ENCODE measurements at regions not wholly inside any gene's neighbourhood (a gene's known extent, or its start where the extent isn't known, plus 50 kb on each side); places are given as distances from the start of the nearest gene placed in this dataset. TPM values are rescaled to one million over a fixed set of nuclear protein-coding genes. Genes with fewer than 3 reads are reported as not detected.
A peak's percentile ranks its signal among the peaks of the same experiment; 100 is the strongest.
"Not testable (repeated sequence)": the region's sequence is repeated elsewhere in the genome, so short reads cannot be mapped to it uniquely, and the experiment has no call there.

DNA sequence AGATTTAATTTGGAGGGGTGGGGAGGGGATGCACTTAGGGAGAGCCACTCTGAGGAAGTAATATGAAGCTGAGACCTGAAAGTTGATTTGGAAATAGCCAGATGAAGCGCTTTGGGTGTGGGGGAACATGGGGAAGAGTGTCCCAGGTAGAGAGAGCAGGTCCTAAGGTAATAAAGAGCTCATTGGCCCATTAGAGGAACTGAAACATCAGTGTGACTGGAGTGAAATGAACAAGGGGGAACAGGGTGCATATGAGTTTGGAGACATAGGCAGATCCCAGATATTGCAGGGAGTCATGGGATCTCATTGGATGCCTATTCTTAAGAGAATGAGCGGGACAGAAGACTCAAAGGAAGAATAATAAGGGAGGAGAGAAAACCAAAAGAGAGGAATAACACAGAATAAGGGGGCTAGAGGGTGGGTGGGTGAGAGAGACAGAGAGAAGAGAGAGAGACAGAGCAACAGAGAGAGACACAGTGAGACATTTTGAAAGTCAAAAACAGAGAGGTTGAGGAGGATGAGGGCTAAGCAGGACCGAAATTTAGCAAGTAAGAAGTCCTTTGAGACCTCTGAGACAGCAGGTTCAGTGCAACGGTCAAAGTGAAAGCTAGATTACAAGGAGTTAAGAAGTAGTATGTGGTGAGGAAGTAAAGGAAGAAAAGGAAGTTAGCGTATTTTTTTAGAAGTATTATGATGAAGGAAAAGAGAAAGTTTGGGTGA, 54.1 kb upstream of the NOTCH2NLA start:
- H3K9ac ChIP-seq (ENCODE audit: insufficient read depth, low read length, poor library complexity, severe bottlenecking); DNase-seq; H3K4me3 Mint-ChIP-seq; H3K27ac Mint-ChIP-seq; H3K9me3 Mint-ChIP-seq; H3K4me3 ChIP-seq (replicated peaks in 1 of 3; ENCODE audit: low read depth in 2 of 3, low read length in 3 of 3); H2AFZ ChIP-seq (ENCODE audit: insufficient read depth, low read depth, low read length, poor library complexity, severe bottlenecking); intact Hi-C loops (cut with micrococcal nuclease); H4K20me1 ChIP-seq (ENCODE audit: insufficient read depth, low read length); H3K27me3 Mint-ChIP-seq (ENCODE audit: low read depth in 3 of 3); H3K4me1 ChIP-seq (ENCODE audit: control insufficient read depth in 1 of 2, insufficient read depth in 2 of 2, low read length in 2 of 2); H3K4me2 ChIP-seq (replicated peaks; ENCODE audit: extremely low read depth, low read length, poor library complexity, severe bottlenecking); H3K27me3 ChIP-seq (ENCODE audit: control insufficient read depth in 2 of 2, insufficient read depth in 2 of 2, low read length in 2 of 2); H3K9me3 ChIP-seq (replicated peaks in 1 of 2; ENCODE audit: control insufficient read depth in 1 of 2, insufficient read depth in 1 of 2, low read length in 2 of 2); H3K27ac ChIP-seq (ENCODE audit: low read depth in 1 of 2, low read length in 2 of 2); H3K79me2 ChIP-seq (ENCODE audit: insufficient read depth, low read length); H3K36me3 ChIP-seq (replicated peaks in 1 of 2; ENCODE audit: control insufficient read depth in 1 of 2, insufficient read depth in 2 of 2, low read length in 2 of 2); H3K36me3 Mint-ChIP-seq; H3K4me1 Mint-ChIP-seq: not testable (repeated sequence)
- no CpG with 5 or more reads among the region's 5 CpGs for WGBS (ENCODE audit: insufficient coverage)

DNA sequence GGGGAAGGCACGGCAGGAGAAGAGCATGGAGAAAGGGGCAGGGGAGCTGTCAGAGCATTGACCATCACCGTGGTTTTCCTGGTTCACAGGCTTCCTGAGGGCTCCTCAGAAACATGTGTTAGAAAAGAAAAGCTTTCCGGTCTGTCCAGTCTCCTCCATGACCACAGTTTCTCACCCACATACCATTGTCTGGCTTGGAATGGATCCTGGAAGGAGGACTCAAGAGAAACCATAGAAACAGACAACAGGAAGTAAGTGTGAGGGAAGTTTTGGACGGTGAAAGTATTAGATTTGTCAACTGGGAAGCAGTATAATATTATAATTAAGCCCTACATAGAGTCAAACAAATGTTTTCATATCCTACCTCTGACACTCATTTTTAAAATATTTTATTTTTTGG, 52.7 kb upstream of the NOTCH2NLA start:
- DNase-seq; H3K27me3 ChIP-seq (ENCODE audit: control insufficient read depth in 2 of 2, insufficient read depth in 2 of 2, low read length in 2 of 2); H3K4me3 ChIP-seq (replicated peaks in 1 of 3; ENCODE audit: low read depth in 2 of 3, low read length in 3 of 3); H3K79me2 ChIP-seq (ENCODE audit: insufficient read depth, low read length); H3K27ac ChIP-seq (ENCODE audit: low read depth in 1 of 2, low read length in 2 of 2); H3K9me3 ChIP-seq (replicated peaks in 1 of 2; ENCODE audit: control insufficient read depth in 1 of 2, insufficient read depth in 1 of 2, low read length in 2 of 2); H3K4me3 Mint-ChIP-seq; H3K4me1 Mint-ChIP-seq; H2AFZ ChIP-seq (ENCODE audit: insufficient read depth, low read depth, low read length, poor library complexity, severe bottlenecking); H3K36me3 ChIP-seq (replicated peaks in 1 of 2; ENCODE audit: control insufficient read depth in 1 of 2, insufficient read depth in 2 of 2, low read length in 2 of 2); H3K27me3 Mint-ChIP-seq (ENCODE audit: low read depth in 3 of 3); H3K9me3 Mint-ChIP-seq; H3K4me2 ChIP-seq (replicated peaks; ENCODE audit: extremely low read depth, low read length, poor library complexity, severe bottlenecking); H3K4me1 ChIP-seq (ENCODE audit: control insufficient read depth in 1 of 2, insufficient read depth in 2 of 2, low read length in 2 of 2); H3K27ac Mint-ChIP-seq; H4K20me1 ChIP-seq (ENCODE audit: insufficient read depth, low read length); H3K9ac ChIP-seq (ENCODE audit: insufficient read depth, low read length, poor library complexity, severe bottlenecking); H3K36me3 Mint-ChIP-seq; intact Hi-C loops (cut with micrococcal nuclease): not testable (repeated sequence)
- no CpG with 5 or more reads among the region's 4 CpGs for WGBS (ENCODE audit: insufficient coverage)

DNA sequence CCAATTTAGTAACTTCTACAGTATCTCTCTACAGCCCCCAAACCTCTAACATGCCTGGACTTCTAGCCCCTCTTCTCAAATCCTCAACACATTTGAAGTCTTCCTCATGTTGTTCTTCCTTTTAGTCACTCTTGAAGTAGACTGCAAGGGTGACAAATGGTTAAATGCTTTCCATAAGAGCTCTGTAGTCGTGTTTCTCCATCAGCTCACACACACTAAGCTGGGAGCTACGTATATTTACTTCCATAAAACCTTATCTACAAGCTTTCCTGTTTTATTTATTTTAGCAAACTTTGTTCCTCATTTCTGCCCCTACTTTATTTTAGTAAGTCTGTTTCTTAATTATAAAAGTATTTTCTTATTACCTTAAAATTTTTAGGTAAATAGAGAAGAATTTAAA, 49.9 kb upstream of the NOTCH2NLA start:
- H3K4me3 ChIP-seq (replicated peaks in 1 of 3; ENCODE audit: low read depth in 2 of 3, low read length in 3 of 3); H3K27ac Mint-ChIP-seq; H3K79me2 ChIP-seq (ENCODE audit: insufficient read depth, low read length); H3K9me3 ChIP-seq (replicated peaks in 1 of 2; ENCODE audit: control insufficient read depth in 1 of 2, insufficient read depth in 1 of 2, low read length in 2 of 2); H4K20me1 ChIP-seq (ENCODE audit: insufficient read depth, low read length); DNase-seq; intact Hi-C loops (cut with micrococcal nuclease); H3K27me3 Mint-ChIP-seq (ENCODE audit: low read depth in 3 of 3); H3K4me2 ChIP-seq (replicated peaks; ENCODE audit: extremely low read depth, low read length, poor library complexity, severe bottlenecking); H2AFZ ChIP-seq (ENCODE audit: insufficient read depth, low read depth, low read length, poor library complexity, severe bottlenecking); H3K27ac ChIP-seq (ENCODE audit: low read depth in 1 of 2, low read length in 2 of 2); H3K4me1 ChIP-seq (ENCODE audit: control insufficient read depth in 1 of 2, insufficient read depth in 2 of 2, low read length in 2 of 2); H3K9ac ChIP-seq (ENCODE audit: insufficient read depth, low read length, poor library complexity, severe bottlenecking); H3K36me3 Mint-ChIP-seq; H3K27me3 ChIP-seq (ENCODE audit: control insufficient read depth in 2 of 2, insufficient read depth in 2 of 2, low read length in 2 of 2); H3K9me3 Mint-ChIP-seq; H3K36me3 ChIP-seq (replicated peaks in 1 of 2; ENCODE audit: control insufficient read depth in 1 of 2, insufficient read depth in 2 of 2, low read length in 2 of 2); H3K4me1 Mint-ChIP-seq; H3K4me3 Mint-ChIP-seq: not testable (repeated sequence)
- WGBS (ENCODE audit: insufficient coverage), result no CpG with 5 or more reads among the region's 2 CpGs

Small RNAs in the stretch of these regions (small RNA-seq; reads per million reads assigned to genes)
- gene RF00003 (ENCODE audit: insufficient read length, low read depth) (103 reads per million, percentile 96 among the genes with 10 or more reads in this experiment), gene RF00619 (ENCODE audit: insufficient read length, low read depth) (not detected), gene RNA5SP536 (ENCODE audit: insufficient read length, low read depth) (not detected), gene RNU6-1071P (ENCODE audit: insufficient read length, low read depth) (not detected)
